Progenitor cell of endocrine pancreas (in vitro differentiated cells): ENCODE measurements at regions not wholly inside any gene's neighbourhood (a gene's known extent, or its start where the extent isn't known, plus 50 kb on each side); places are given as distances from the start of the nearest gene placed in this dataset.

Source experiments
- DNase-seq: peaks from one replicate; pipeline ENCODE4 v3.0.0; 2021; ENCODE audit warnings: low spot score; ENCODE audit not compliant: unreplicated experiment
- H3K27ac Mint-ChIP-seq: 2 replicates; pipeline ENCODE4 v1.8.0; 2021; ENCODE audit warnings: mild to moderate bottlenecking, moderate library complexity, mixed read lengths
- H3K27me3 Mint-ChIP-seq: 2 replicates; pipeline ENCODE4 v1.8.0; 2021; ENCODE audit warnings: mixed read lengths
- H3K36me3 Mint-ChIP-seq: 2 replicates; pipeline ENCODE4 v1.8.0; 2022; ENCODE audit warnings: mixed read lengths; ENCODE audit not compliant: insufficient read depth
- H3K4me1 Mint-ChIP-seq: 2 replicates; pipeline ENCODE4 v1.8.0; 2021; ENCODE audit warnings: low read depth, mixed read lengths
- H3K4me3 Mint-ChIP-seq: 2 replicates; pipeline ENCODE4 v1.8.0; 2021; ENCODE audit warnings: low read depth, mild to moderate bottlenecking, moderate library complexity, mixed read lengths
- H3K9me3 Mint-ChIP-seq: 2 replicates; pipeline ENCODE4 v1.8.0; 2021; ENCODE audit warnings: low read depth, mixed read lengths
- TF ChIP-seq, protein P1 (sequence below): fragments of 200-600 bp; sonication (generic); IDR thresholded peaks from one replicate; pipeline ENCODE4 v1.5.0; 2021; ENCODE audit warnings: antibody characterized with exemption, mild to moderate bottlenecking; ENCODE audit not compliant: unreplicated experiment

DNA sequence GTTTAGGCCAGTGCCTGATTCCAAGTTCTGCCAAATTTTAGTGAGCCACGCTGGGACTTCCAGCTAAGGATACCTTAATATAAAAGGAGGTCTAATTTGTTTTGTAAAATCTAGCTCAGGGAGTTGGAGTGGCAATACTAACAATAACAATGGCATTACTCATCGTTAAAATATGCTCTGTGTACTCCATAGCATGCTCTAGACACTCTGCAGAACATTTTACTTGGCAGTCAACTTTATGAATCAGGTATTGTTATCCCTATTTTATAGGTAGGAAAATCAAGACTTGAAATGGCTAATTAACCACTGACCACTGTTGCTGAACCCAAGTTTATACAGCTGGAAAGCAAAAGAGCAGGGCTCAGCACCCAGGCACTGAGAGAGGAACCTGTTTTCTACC is 485.0 kb upstream of the KIRREL3 start:
- Mint-ChIP-seq H3K27me3 (no peaks in the 10 kb centered on the region), H3K9me3 (no peaks in the 10 kb centered on the region), H3K4me3 (no peak overlapping the region), H3K4me1 (no peaks in the 10 kb centered on the region), H3K36me3 (no peaks in the 10 kb centered on the region), H3K27ac (no peak overlapping the region)
- TF ChIP-seq, protein P1, sequence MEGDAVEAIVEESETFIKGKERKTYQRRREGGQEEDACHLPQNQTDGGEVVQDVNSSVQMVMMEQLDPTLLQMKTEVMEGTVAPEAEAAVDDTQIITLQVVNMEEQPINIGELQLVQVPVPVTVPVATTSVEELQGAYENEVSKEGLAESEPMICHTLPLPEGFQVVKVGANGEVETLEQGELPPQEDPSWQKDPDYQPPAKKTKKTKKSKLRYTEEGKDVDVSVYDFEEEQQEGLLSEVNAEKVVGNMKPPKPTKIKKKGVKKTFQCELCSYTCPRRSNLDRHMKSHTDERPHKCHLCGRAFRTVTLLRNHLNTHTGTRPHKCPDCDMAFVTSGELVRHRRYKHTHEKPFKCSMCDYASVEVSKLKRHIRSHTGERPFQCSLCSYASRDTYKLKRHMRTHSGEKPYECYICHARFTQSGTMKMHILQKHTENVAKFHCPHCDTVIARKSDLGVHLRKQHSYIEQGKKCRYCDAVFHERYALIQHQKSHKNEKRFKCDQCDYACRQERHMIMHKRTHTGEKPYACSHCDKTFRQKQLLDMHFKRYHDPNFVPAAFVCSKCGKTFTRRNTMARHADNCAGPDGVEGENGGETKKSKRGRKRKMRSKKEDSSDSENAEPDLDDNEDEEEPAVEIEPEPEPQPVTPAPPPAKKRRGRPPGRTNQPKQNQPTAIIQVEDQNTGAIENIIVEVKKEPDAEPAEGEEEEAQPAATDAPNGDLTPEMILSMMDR, result no peak
- DNase-seq, result no peak

DNA sequence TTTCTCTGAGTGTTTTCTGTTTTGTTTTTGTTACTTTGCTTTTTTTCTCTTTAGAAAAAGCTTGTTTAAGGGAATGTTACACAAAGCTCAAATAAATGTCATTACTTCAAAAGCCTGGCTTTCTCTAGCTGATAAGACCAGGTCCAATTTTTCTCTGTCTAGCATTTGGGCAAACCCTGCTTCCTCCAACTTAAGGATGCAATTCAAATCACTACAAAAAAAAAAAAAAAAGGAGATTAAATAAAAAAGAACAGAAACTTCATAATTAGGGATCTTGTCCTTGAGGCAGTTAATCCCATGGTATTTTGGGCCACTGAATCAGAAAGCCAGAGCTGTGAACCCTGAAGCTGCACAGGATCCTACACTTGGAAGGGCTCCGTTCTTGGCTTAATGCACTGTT is 480.8 kb upstream of the KIRREL3 start:
- H3K4me3 Mint-ChIP-seq, result no peak overlapping the region

DNA sequence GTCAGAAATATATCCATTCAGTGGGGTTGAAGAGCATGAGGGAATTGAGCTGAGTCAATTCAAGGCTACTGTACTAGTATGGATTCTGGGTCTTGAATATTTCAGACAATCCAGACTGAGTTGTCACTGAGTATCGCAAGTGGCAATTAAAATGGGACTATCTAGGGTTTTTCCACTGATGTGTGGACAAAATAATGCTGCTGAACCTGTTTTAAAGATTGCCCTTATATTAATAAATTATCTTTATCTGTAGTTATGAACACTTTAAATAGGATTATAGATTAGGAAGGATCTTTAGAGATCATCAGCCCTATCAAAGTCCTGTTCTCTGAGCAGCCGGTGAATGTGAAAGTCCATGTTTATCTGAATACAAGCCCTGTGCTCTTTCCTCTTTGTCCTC is 478.3 kb upstream of the KIRREL3 start:
- H3K36me3 Mint-ChIP-seq, result no peaks in the 10 kb centered on the region
- no peaks in the 10 kb centered on the region for H3K9me3 Mint-ChIP-seq
- H3K4me3 Mint-ChIP-seq, result no peak overlapping the region
- no peak for DNase-seq
- peaks cover 3% of the 10 kb centered on the region for H3K27me3 Mint-ChIP-seq
- TF ChIP-seq, protein P1, result no peak
- no peak overlapping the region for H3K27ac Mint-ChIP-seq
- H3K4me1 Mint-ChIP-seq, result no peaks in the 10 kb centered on the region

More for the DNA sequence above, 480.8 kb upstream of the KIRREL3 start:
- no peaks in the 10 kb centered on the region for H3K36me3 Mint-ChIP-seq
- TF ChIP-seq, protein P1, result no peak
- H3K27ac Mint-ChIP-seq, result no peak overlapping the region
- H3K4me1 Mint-ChIP-seq, result no peaks in the 10 kb centered on the region
- no peak for DNase-seq
- no peaks in the 10 kb centered on the region for H3K9me3 Mint-ChIP-seq
- no peaks in the 10 kb centered on the region for H3K27me3 Mint-ChIP-seq

DNA sequence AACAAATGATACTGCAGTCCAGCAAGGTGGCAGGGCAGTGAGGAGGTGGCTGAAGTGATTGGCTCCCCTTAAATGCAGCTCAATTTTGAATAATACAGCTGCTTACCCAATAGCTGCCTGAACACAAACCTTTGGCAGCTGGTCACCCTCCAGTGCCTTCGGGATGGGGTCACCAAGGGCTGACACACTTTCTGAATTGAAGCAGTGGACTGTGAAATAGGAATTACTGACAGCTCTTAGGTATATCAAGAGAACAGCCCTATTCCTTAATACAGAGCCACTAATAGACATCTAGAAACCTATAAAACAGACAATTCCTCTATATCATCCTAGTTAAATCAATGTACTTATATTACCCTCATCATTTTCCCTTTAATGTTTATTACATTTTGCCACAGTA is 474.2 kb upstream of the KIRREL3 start:
- TF ChIP-seq, protein P1, result no peak
- Mint-ChIP-seq H3K9me3 (no peaks in the 10 kb centered on the region), H3K27me3 (peaks cover 8% of the 10 kb centered on the region), H3K4me1 (no peaks in the 10 kb centered on the region), H3K4me3 (no peak overlapping the region), H3K27ac (no peak overlapping the region), H3K36me3 (no peaks in the 10 kb centered on the region)
- DNase-seq, result no peak

DNA sequence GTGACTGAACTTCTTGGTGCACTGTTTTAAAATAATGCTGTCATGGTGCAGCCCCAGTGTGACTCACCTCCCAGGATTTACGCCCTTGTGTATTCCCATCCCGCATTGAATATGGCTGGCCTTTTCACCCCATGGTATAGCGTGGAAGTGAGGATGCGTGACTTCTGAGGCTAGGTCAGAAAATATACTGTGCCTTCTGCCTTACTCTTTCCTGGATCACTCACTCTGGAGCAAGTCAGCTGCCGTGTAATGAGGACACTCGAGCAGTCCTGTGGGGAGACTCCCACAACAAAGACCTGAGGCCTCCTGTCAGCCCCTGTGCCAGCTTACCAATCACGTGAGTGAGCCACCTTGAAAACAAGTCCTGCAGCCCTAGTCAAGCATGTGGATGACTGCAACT is 471.9 kb upstream of the KIRREL3 start:
- TF ChIP-seq, protein P1, result no peak
- no peaks in the 10 kb centered on the region for H3K9me3 Mint-ChIP-seq
- H3K4me1 Mint-ChIP-seq, result no peaks in the 10 kb centered on the region
- DNase-seq, result no peak
- peaks cover 20% of the 10 kb centered on the region for H3K27me3 Mint-ChIP-seq
- H3K36me3 Mint-ChIP-seq, result no peaks in the 10 kb centered on the region
- no peak overlapping the region for H3K4me3 Mint-ChIP-seq
- no peak overlapping the region for H3K27ac Mint-ChIP-seq

DNA sequence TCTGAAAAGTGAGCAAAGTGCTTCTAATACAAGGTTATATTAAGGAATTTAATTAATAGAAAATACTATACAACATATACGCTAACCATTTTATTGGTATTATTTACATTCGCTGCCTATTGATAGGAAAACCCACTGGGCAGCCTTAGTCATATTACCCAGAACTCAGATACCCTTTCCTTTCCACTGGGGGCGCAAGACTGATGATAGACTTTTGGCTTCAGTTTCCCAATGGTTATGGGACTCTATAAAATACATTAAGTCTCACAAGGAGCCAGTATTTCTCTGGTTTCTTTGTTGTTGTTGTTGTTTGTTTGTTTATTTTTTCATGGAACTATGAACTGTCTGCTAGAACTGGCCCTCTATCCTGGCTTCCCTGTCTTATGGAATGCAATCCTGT is 471.1 kb upstream of the KIRREL3 start:
- no peaks in the 10 kb centered on the region for H3K4me1 Mint-ChIP-seq
- no peak overlapping the region for H3K4me3 Mint-ChIP-seq
- no peaks in the 10 kb centered on the region for H3K9me3 Mint-ChIP-seq
- H3K27me3 Mint-ChIP-seq, result peaks cover 24% of the 10 kb centered on the region
- no peak overlapping the region for H3K27ac Mint-ChIP-seq
- H3K36me3 Mint-ChIP-seq, result no peaks in the 10 kb centered on the region
- TF ChIP-seq, protein P1, result peak; percentile 16
- no peak for DNase-seq
